ENCODE measurements at regions not wholly inside any gene's neighbourhood (a gene's known extent, or its start where the extent isn't known, plus 50 kb on each side); places are given as distances from the start of the nearest gene placed in this dataset.
"Not testable (repeated sequence)": the region's sequence is repeated elsewhere in the genome, so short reads cannot be mapped to it uniquely, and the experiment has no call there.

- DNase-seq = not testable (repeated sequence)
Measured at GRCh38 chr18:10256276-10256675, 198.2 kb upstream of the APCDD1 start.

- no peak for DNase-seq
Measured at GRCh38 chr18:10258836-10259474, 195.5 kb upstream of the APCDD1 start.

- DNase-seq = no peak
Measured at GRCh38 chr18:10259901-10260300, 194.5 kb upstream of the APCDD1 start.

- no peak for DNase-seq
Measured at GRCh38 chr18:10261344-10262276, 192.8 kb upstream of the APCDD1 start.

GRCh38 chr18:10262566-10262965, 191.9 kb upstream of the APCDD1 start:
- no peak for DNase-seq

- DNase-seq = no peak
Measured at GRCh38 chr18:10264260-10264659, 190.2 kb upstream of the APCDD1 start.

GRCh38 chr18:10265560-10266333, 188.7 kb upstream of the APCDD1 start:
- DNase-seq = peak; percentile 24

GRCh38 chr18:10266334-10266590, 188.2 kb upstream of the APCDD1 start:
- no peak for DNase-seq

- DNase-seq = no peak
Measured at GRCh38 chr18:10269261-10269660, 185.2 kb upstream of the APCDD1 start.

- no peak for DNase-seq
Measured at GRCh38 chr18:10270151-10270571, 184.3 kb upstream of the APCDD1 start.

- DNase-seq = no peak
Measured at GRCh38 chr18:10271481-10271880, 183.0 kb upstream of the APCDD1 start.

GRCh38 chr18:10274301-10274700, 180.1 kb upstream of the APCDD1 start:
- no peak for DNase-seq

- no peak for DNase-seq
Measured at GRCh38 chr18:10275486-10275885, 178.9 kb upstream of the APCDD1 start.

GRCh38 chr18:10278265-10278664, 176.2 kb upstream of the APCDD1 start:
- DNase-seq = no peak

GRCh38 chr18:10279471-10279870, 175.0 kb upstream of the APCDD1 start:
- no peak for DNase-seq

- no peak for DNase-seq
Measured at GRCh38 chr18:10279905-10280644, 174.4 kb upstream of the APCDD1 start.

- no peak for DNase-seq
Measured at GRCh38 chr18:10284540-10285282, 169.7 kb upstream of the APCDD1 start.

- no peak for DNase-seq
Measured at GRCh38 chr18:10285283-10285640, 169.2 kb upstream of the APCDD1 start.

- no peak for DNase-seq
Measured at GRCh38 chr18:10286580-10287150, 167.8 kb upstream of the APCDD1 start.

GRCh38 chr18:10289251-10289650, 165.2 kb upstream of the APCDD1 start:
- DNase-seq = no peak

- DNase-seq = no peak
Measured at GRCh38 chr18:10289951-10290637, 164.3 kb upstream of the APCDD1 start.
